HepG2 (cell line): ENCODE measurements at regions not wholly inside any gene's neighbourhood (a gene's known extent, or its start where the extent isn't known, plus 50 kb on each side); places are given as distances from the start of the nearest gene placed in this dataset.

Experiments
- ATAC-seq: fragments of 200-7000 bp; cut with Tn5 transposase; 3 replicates; pipeline ENCODE4 v1.9.1; 2020; ENCODE audit warnings: mild to moderate bottlenecking, moderate library complexity
- BruUV-seq: library from RNA; stranded (reverse); fragments of 400-500 nt; replicated peaks from 2 replicates; lab custom pipeline; 2021; lab: Mats Ljungman, UMichigan
- CTCF ChIA-PET: fragments of 300-600 bp; formaldehyde crosslinking; extraction: SDS; loops from one replicate; lab custom pipeline; 2021; ENCODE audit warnings: low total read pairs, inconsistent platforms, low intra/inter-chr PET ratio; lab: Yijun Ruan, JAX
- POLR2A ChIA-PET: fragments of 350-600 bp; sonication (Branson Sonifier 250); formaldehyde crosslinking; loops from one replicate; lab custom pipeline; 2020; ENCODE audit warnings: antibody characterized with exemption, inconsistent platforms; lab: Yijun Ruan, JAX
- DNase-seq: peaks from one replicate; pipeline ENCODE4 v3.0.0-alpha.2; 2015; ENCODE audit warnings: low spot score
- FAIRE-seq: peaks from 3 replicates; lab custom pipeline; 2011; peaks lifted over from hg19 to GRCh38; lab: Jason Lieb, UNC
- H2AFZ ChIP-seq: one replicate; pipeline ENCODE4 v1.6.1; 2011; ENCODE audit warnings: low read length, inconsistent platforms
- H3K27ac ChIP-seq: fragments of 300-600 bp; 3 replicates; pipeline ENCODE4 v1.8.0; 2011; ENCODE audit warnings: mixed run types, mild to moderate bottlenecking, mixed read lengths, low read length, inconsistent platforms; ENCODE audit not compliant: insufficient read depth; ENCODE audit errors: extremely low read length
- H3K27me3 ChIP-seq, 2 experiments: fragments of 200-600 bp in 1 of 2; 2 replicates in 1 of 2; 3 replicates in 1 of 2; pipeline versions ENCODE4 v1.6.0 to v1.8.0; 2011; ENCODE audit warnings: low read length in 2 of 2, mild to moderate bottlenecking in 2 of 2, moderate library complexity in 2 of 2, inconsistent platforms in 1 of 2; ENCODE audit not compliant: insufficient read depth in 2 of 2, control insufficient read depth in 1 of 2
- H3K36me3 ChIP-seq, 2 experiments: fragments of 200-600 bp in 1 of 2; replicated peaks in 1 of 2; 2 replicates in 1 of 2; 3 replicates in 1 of 2; pipeline versions ENCODE4 v1.5.1 to v1.8.0; 2011; ENCODE audit warnings: low read length in 2 of 2, inconsistent platforms in 1 of 2; ENCODE audit not compliant: insufficient read depth in 2 of 2, control insufficient read depth in 1 of 2
- H3K4me1 ChIP-seq: 2 replicates; pipeline ENCODE4 v1.5.1; 2012; ENCODE audit warnings: low read length, inconsistent platforms; ENCODE audit not compliant: insufficient read depth
- H3K4me2 ChIP-seq: 2 replicates; pipeline ENCODE4 v1.6.0; 2011; ENCODE audit warnings: low read depth, low read length, inconsistent platforms
- H3K4me3 ChIP-seq, 3 experiments: fragments of 200-600 bp in 1 of 3; sonication (generic), shearing (Covaris generic) in 1 of 3; replicated peaks in 1 of 3; 2 replicates each; pipeline ENCODE4 v1.5.1; 2011 to 2016; ENCODE audit warnings: low read length in 3 of 3, inconsistent platforms in 2 of 3, low read depth in 2 of 3, mild to moderate bottlenecking in 2 of 3, control low read depth in 1 of 3, mixed read lengths in 1 of 3; ENCODE audit not compliant: insufficient read depth in 1 of 3
- H3K79me2 ChIP-seq: one replicate; pipeline ENCODE4 v1.6.1; 2011; ENCODE audit warnings: low read length, inconsistent platforms; ENCODE audit not compliant: insufficient read depth
- H3K9ac ChIP-seq: 2 replicates; pipeline ENCODE4 v1.6.0; 2011; ENCODE audit warnings: mild to moderate bottlenecking, low read depth, low read length, inconsistent platforms; ENCODE audit not compliant: insufficient read depth
- H3K9me3 ChIP-seq: 2 replicates; pipeline ENCODE4 v1.5.1; 2012; ENCODE audit warnings: mild to moderate bottlenecking, low read length
- H4K20me1 ChIP-seq: 2 replicates; pipeline ENCODE4 v1.6.0; 2011; ENCODE audit warnings: inconsistent platforms, mild to moderate bottlenecking, low read length, moderate library complexity; ENCODE audit not compliant: insufficient read depth
- GPN1 ChIP-seq: sonication (generic); formaldehyde crosslinking; IDR thresholded peaks from 2 replicates; pipeline ENCODE4 v1.5.1; 2020; ENCODE audit warnings: missing genetic modification reagents, borderline replicate concordance
- KAT8 ChIP-seq: IDR thresholded peaks from 2 replicates; pipeline ENCODE4 v1.6.1; 2016; ENCODE audit warnings: missing genetic modification reagents, missing compliant biosample characterization
- MXD1 ChIP-seq: sonication (generic); formaldehyde crosslinking; IDR thresholded peaks from 2 replicates; pipeline ENCODE4 v1.4.0; 2020; ENCODE audit warnings: mild to moderate bottlenecking, missing genetic modification reagents
- ZFP37 ChIP-seq: sonication (generic); formaldehyde crosslinking; IDR thresholded peaks from 2 replicates; pipeline ENCODE4 v1.4.0; 2020; ENCODE audit warnings: missing genetic modification reagents, borderline replicate concordance
- ZNF607 ChIP-seq: sonication (generic); formaldehyde crosslinking; IDR thresholded peaks from 2 replicates; pipeline ENCODE4 v1.5.1; 2020; ENCODE audit warnings: missing genetic modification reagents, mild to moderate bottlenecking, borderline replicate concordance
- ZNF704 ChIP-seq: sonication (generic); formaldehyde crosslinking; IDR thresholded peaks from 2 replicates; pipeline ENCODE4 v1.8.1; 2023; ENCODE audit warnings: mild to moderate bottlenecking, inconsistent platforms, moderate library complexity, missing genetic modification reagents, borderline replicate concordance
- ZNF782 ChIP-seq: sonication (generic); formaldehyde crosslinking; IDR thresholded peaks from 2 replicates; pipeline ENCODE4 v1.4.0; 2020; ENCODE audit warnings: missing genetic modification reagents, mild to moderate bottlenecking, borderline replicate concordance
- WGBS: methylation state at CpG from one replicate; pipeline ENCODE4 v1.1.6; 2017; ENCODE audit warnings: low lambda C conversion rate; 5-methylcytosine and 5-hydroxymethylcytosine counted together
- in situ Hi-C: cut with HindIII; loops from 2 replicates; pipeline ENCODE4 v1.10.0; 2017; ENCODE audit warnings: low pct_unique_long_range_greater_than_20kb; ENCODE audit not compliant: extremely low pct_ligation_motif_present
- intact Hi-C: fragments of 100-400 bp; cut with micrococcal nuclease; formaldehyde crosslinking; loops from one replicate; pipeline ENCODE4 v1.10.0; 2022; ENCODE audit not compliant: unreplicated experiment

- TF ChIP-seq MXD1 (CRISPR knock-in tag): no peak
- no peak for TF ChIP-seq KAT8 (CRISPR knock-in tag)
- no peak for TF ChIP-seq ZFP37 (CRISPR knock-in tag)
- TF ChIP-seq, all 625 proteins: peak for 0
Observed at GRCh38 chr13:34276764-34277163, 458.8 kb downstream of the RFC3 start (continued).

GRCh38 chr13:34277936-34278335 is 460.0 kb downstream of the RFC3 start:
- H3K4me3 ChIP-seq: no peak overlapping the region
- intact Hi-C loops: no loop called here
- no peak for ATAC-seq
- CTCF ChIA-PET: no interaction called here
- in situ Hi-C loops: no loop called here
- FAIRE-seq: no peak
- no peak for DNase-seq
- no peaks in the 10 kb centered on the region for H3K79me2 ChIP-seq
- 0 out of 2 replicates have a peak, but pooled peaks cover 6% of the 10 kb centered on the region for H3K4me1 ChIP-seq
- no peak overlapping the region for H3K4me2 ChIP-seq
- no peaks in the 10 kb centered on the region for H3K9me3 ChIP-seq
- no peaks in the 10 kb centered on the region for H4K20me1 ChIP-seq
- TF ChIP-seq ZNF782 (CRISPR knock-in tag) (no peak), ZNF607 (CRISPR knock-in tag) (no peak), GPN1 (no peak), ZNF704 (no peak)
- no peak overlapping the region for H2AFZ ChIP-seq
- BruUV-seq: no TSS peak
- POLR2A ChIA-PET: no interaction called here
- H3K27me3 ChIP-seq: no peaks in the 10 kb centered on the region
- H3K27ac ChIP-seq: no peak overlapping the region
- 29% methylated on average over 4 of the region's 4 CpGs for WGBS
- H3K36me3 ChIP-seq: no peaks in the 10 kb centered on the region
- no peak overlapping the region for H3K9ac ChIP-seq
